Mesendoderm (in vitro differentiated cells): ENCODE measurements at regions not wholly inside any gene's neighbourhood (a gene's known extent, or its start where the extent isn't known, plus 50 kb on each side); places are given as distances from the start of the nearest gene placed in this dataset.

Experiments
- DNase-seq: peaks from one replicate; pipeline ENCODE4 v3.0.0; 2013
- H2AK5ac ChIP-seq: 2 replicates; pipeline ENCODE4 v1.6.1; 2013; ENCODE audit warnings: low read length, inconsistent platforms
- H2BK120ac ChIP-seq: 2 replicates; pipeline ENCODE4 v1.6.1; 2013; ENCODE audit warnings: low read depth, mild to moderate bottlenecking, low read length, moderate library complexity, mixed read lengths
- H2BK15ac ChIP-seq: replicated peaks from 2 replicates; pipeline ENCODE4 v1.6.1; 2013; ENCODE audit warnings: low read depth, mild to moderate bottlenecking, moderate library complexity
- H2BK5ac ChIP-seq: 2 replicates; pipeline ENCODE4 v1.6.1; 2013; ENCODE audit warnings: low read length, inconsistent platforms
- H3K18ac ChIP-seq: 2 replicates; pipeline ENCODE4 v1.6.1; 2013; ENCODE audit warnings: mild to moderate bottlenecking, low read length, mixed read lengths
- H3K23ac ChIP-seq: one replicate; pipeline ENCODE4 v1.6.1; 2013; ENCODE audit warnings: low read length
- H3K27ac ChIP-seq: 2 replicates; pipeline ENCODE4 v1.5.1; 2013; ENCODE audit warnings: low read depth, mild to moderate bottlenecking, inconsistent platforms, low read length, moderate library complexity
- H3K27me3 ChIP-seq: 2 replicates; pipeline ENCODE4 v1.6.1; 2013; ENCODE audit warnings: low read length, control low read depth, mild to moderate bottlenecking, inconsistent platforms; ENCODE audit not compliant: insufficient read depth, poor library complexity
- H3K36me3 ChIP-seq: 2 replicates; pipeline ENCODE4 v1.6.1; 2013; ENCODE audit warnings: low read length, inconsistent platforms; ENCODE audit not compliant: control insufficient read depth, insufficient read depth
- H3K4ac ChIP-seq: one replicate; pipeline ENCODE4 v1.6.1; 2013; ENCODE audit warnings: low read depth, mild to moderate bottlenecking, low read length, moderate library complexity
- H3K4me1 ChIP-seq: 2 replicates; pipeline ENCODE4 v1.6.1; 2013; ENCODE audit warnings: low read depth, low read length, inconsistent platforms; ENCODE audit not compliant: control insufficient read depth
- H3K4me2 ChIP-seq: 2 replicates; pipeline ENCODE4 v1.6.1; 2013; ENCODE audit warnings: low read length
- H3K4me3 ChIP-seq: 2 replicates; pipeline ENCODE4 v1.5.1; 2013; ENCODE audit warnings: mild to moderate bottlenecking, low read length
- H3K56ac ChIP-seq: one replicate; pipeline ENCODE4 v1.6.1; 2013; ENCODE audit warnings: low read length
- H3K79me1 ChIP-seq: 2 replicates; pipeline ENCODE4 v1.6.1; 2013; ENCODE audit warnings: low read length, inconsistent platforms
- H3K79me2 ChIP-seq: 2 replicates; pipeline ENCODE4 v1.6.1; 2013; ENCODE audit warnings: mild to moderate bottlenecking, low read length; ENCODE audit not compliant: control insufficient read depth, insufficient read depth
- H3K9ac ChIP-seq: 2 replicates; pipeline ENCODE4 v1.6.1; 2013; ENCODE audit warnings: low read length, inconsistent platforms
- H4K5ac ChIP-seq: one replicate; pipeline ENCODE4 v1.6.1; 2013; ENCODE audit warnings: low read length
- H4K8ac ChIP-seq: one replicate; pipeline ENCODE4 v1.6.1; 2013; ENCODE audit warnings: low read depth, mild to moderate bottlenecking, control low read depth, low read length, moderate library complexity
- WGBS: extraction: QIAGEN DNeasy Blood & Tissue Kit; methylation state at CpG from one replicate; pipeline ENCODE4 v1.1.7; 2013; ENCODE audit warnings: low lambda C conversion rate, missing lambda C conversion rate; ENCODE audit not compliant: insufficient coverage; ENCODE audit errors: extremely low coverage; 5-methylcytosine and 5-hydroxymethylcytosine counted together

DNA sequence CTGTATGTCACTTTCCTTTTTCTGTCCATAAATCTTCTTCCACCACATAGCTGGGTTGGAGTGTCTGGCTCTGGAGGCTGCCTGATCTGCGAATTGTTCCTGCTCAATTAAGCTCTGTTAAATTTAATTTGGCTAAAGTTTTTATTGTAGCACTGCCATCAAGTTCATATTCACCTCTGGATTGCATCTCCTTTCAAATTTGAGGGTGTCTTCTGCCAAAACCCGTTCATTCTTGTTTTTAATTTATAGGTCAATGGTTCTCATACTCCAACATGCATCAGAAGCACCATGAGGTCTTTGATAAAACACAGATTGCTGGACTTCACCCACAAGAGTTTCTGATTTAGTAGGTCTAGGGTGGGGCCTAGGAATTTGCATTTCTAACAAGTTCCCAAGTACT is 276.5 kb upstream of the NECTIN3 start:
- DNase-seq: no peak

DNA sequence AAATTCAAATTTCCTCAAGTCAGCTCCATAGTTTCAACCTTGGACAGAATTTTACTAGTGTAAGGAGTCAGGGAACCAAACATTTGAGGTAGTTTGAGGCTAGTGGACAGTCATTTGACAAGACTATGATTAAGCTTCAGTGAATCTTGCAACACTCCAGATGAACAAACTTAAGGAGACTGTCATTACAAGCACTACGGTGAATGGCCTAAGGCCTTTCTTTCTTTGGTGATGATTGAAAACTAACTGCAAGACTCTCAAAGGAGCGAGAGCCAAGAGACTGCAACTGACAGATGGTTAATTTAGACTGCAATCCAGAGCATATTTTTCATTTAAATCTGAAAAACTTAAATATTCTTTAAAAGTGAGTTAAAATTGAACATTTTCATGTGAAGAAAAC is 272.3 kb upstream of the NECTIN3 start:
- no peak overlapping the region for H3K56ac ChIP-seq

More for the DNA sequence above, 276.5 kb upstream of the NECTIN3 start:
- Histone ChIP-seq H3K18ac (no peak overlapping the region), H2BK5ac (no peak overlapping the region), H3K4me1 (no peaks in the 10 kb centered on the region), H3K23ac (no peak overlapping the region), H3K4me3 (no peak overlapping the region), H3K36me3 (no peaks in the 10 kb centered on the region), H3K4ac (no peak overlapping the region), H3K9ac (no peak overlapping the region), H4K5ac (no peak overlapping the region), H3K27me3 (no peaks in the 10 kb centered on the region), H3K79me1 (no peaks in the 10 kb centered on the region), H4K8ac (no peak overlapping the region), H3K27ac (no peak overlapping the region), H3K79me2 (no peaks in the 10 kb centered on the region), H2AK5ac (no peak overlapping the region), H3K4me2 (no peak overlapping the region), H3K56ac (no peak overlapping the region), H2BK15ac (no peak overlapping the region), H2BK120ac (no peak overlapping the region)
- WGBS: no CpG with 5 or more reads among the region's 2 CpGs

DNA sequence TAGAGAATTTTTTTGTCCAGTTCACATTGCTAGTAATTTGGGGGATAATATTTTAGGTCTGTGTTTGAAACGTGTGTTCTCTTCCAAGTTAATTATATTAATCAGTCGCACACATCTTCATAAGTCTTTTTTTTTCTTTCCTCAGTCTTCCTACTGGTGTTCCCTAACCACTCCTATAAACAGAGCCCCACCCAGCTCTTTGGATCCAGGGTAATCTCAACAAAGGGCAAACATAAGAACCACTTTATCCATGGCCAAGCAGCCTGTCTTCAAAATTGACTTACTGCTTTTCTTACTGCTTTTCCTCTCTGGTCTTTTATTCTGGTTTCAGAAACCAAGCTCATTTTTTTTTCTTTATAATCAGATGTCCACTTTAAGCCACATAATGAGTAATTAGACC is 266.8 kb upstream of the NECTIN3 start:
- DNase-seq: no peak
- Histone ChIP-seq H3K79me2 (no peaks in the 10 kb centered on the region), H3K36me3 (no peaks in the 10 kb centered on the region), H3K27ac (no peak overlapping the region), H2BK120ac (no peak overlapping the region), H3K56ac (no peak overlapping the region), H3K79me1 (no peaks in the 10 kb centered on the region), H3K4ac (no peak overlapping the region), H4K8ac (no peak overlapping the region), H3K18ac (no peak overlapping the region), H2AK5ac (no peak overlapping the region), H3K27me3 (no peaks in the 10 kb centered on the region), H3K23ac (no peak overlapping the region), H3K4me1 (no peaks in the 10 kb centered on the region), H2BK5ac (no peak overlapping the region), H3K4me3 (no peak overlapping the region), H3K4me2 (no peak overlapping the region), H4K5ac (no peak overlapping the region), H3K9ac (no peak overlapping the region), H2BK15ac (no peak overlapping the region)
- no CpG with 5 or more reads among the region's 2 CpGs for WGBS

More for the DNA sequence above, 272.3 kb upstream of the NECTIN3 start:
- Histone ChIP-seq H3K27me3 (no peaks in the 10 kb centered on the region), H3K9ac (no peak overlapping the region), H3K4me3 (no peak overlapping the region), H2AK5ac (no peak overlapping the region), H2BK5ac (no peak overlapping the region), H3K4me2 (no peak overlapping the region), H2BK120ac (no peak overlapping the region), H4K5ac (no peak overlapping the region), H3K79me1 (no peaks in the 10 kb centered on the region), H3K36me3 (no peaks in the 10 kb centered on the region), H4K8ac (no peak overlapping the region), H2BK15ac (no peak overlapping the region), H3K27ac (no peak overlapping the region), H3K4me1 (no peaks in the 10 kb centered on the region), H3K23ac (no peak overlapping the region), H3K18ac (no peak overlapping the region), H3K79me2 (no peaks in the 10 kb centered on the region), H3K4ac (no peak overlapping the region)
- WGBS: no CpG with 5 or more reads among the region's 2 CpGs
- no peak for DNase-seq

DNA sequence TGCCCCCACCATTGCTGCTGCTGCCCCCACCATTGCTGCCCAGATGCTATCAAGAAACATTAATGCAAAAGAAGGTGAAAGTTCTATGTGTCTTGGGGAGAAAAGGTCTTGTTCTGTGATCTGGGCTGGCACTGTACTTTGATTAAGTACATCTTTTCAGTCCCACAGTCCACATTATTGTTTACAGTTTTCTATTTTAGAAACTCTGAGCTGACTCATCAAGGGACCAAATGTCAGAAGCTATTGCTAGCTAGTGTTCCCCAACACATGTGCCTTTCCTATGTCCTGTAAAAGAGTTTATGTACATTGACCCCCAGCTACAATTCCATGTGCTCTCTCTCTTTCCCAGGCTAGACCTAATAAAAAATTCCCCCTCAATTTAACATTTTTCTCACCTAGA is 264.7 kb upstream of the NECTIN3 start:
- Histone ChIP-seq H3K79me2 (no peaks in the 10 kb centered on the region), H2AK5ac (no peak overlapping the region), H2BK120ac (no peak overlapping the region), H3K36me3 (no peaks in the 10 kb centered on the region), H3K27ac (no peak overlapping the region), H2BK15ac (no peak overlapping the region), H3K4me3 (no peak overlapping the region), H3K79me1 (no peaks in the 10 kb centered on the region), H3K27me3 (no peaks in the 10 kb centered on the region), H3K4ac (no peak overlapping the region), H4K8ac (no peak overlapping the region), H3K56ac (no peak overlapping the region), H3K23ac (no peak overlapping the region), H3K4me2 (no peak overlapping the region), H3K18ac (no peak overlapping the region), H4K5ac (no peak overlapping the region), H3K9ac (no peak overlapping the region), H3K4me1 (no peaks in the 10 kb centered on the region), H2BK5ac (no peak overlapping the region)
- DNase-seq: no peak

DNA sequence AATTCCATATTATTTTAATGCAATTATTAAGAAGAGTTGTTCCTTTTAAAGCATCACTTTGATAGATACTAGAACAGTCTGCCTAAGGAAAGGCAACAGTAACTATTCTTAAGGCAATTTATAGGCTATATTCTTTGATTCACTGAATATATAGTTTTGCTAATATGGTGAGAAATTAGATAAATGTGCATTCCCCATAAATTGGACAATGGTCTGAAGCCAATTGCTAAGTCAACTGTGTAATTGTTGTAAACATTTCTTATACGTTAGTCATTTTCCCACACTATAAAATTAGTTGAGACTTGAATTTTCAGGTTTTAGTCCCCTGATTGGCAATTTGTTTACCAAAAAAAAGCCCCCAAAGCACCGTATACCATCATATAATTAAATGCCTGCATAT is 263.0 kb upstream of the NECTIN3 start:
- H3K27me3 ChIP-seq: no peaks in the 10 kb centered on the region
- no CpG with 5 or more reads among the region's 2 CpGs for WGBS
- DNase-seq: no peak

DNA sequence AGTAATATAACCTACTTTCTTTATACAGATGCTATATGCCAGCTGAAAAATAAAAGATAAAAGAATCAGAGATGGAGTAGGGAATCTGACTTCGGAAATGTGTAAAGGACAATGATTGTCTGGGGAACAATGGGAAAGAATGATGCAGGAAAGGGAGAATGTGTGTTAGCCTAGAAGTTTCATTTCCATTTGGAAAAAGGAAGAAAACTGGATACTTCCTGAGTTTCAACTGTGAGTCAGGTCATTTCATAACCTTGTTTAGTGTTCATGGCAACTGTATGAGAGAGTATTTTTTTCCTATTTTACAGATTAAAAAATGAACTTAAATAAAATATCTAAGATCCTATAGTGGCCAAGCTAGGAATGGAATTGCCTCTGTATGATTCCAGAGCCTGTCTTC is 261.3 kb upstream of the NECTIN3 start:
- H4K8ac ChIP-seq: no peak overlapping the region
- no peak overlapping the region for H3K4me3 ChIP-seq
- no peak overlapping the region for H3K56ac ChIP-seq
- H2BK120ac ChIP-seq: no peak overlapping the region
- no peaks in the 10 kb centered on the region for H3K27me3 ChIP-seq
- no peak for DNase-seq
- H3K18ac ChIP-seq: no peak overlapping the region
- no peak overlapping the region for H2BK5ac ChIP-seq
- H3K9ac ChIP-seq: no peak overlapping the region
- no peak overlapping the region for H4K5ac ChIP-seq
- H2AK5ac ChIP-seq: no peak overlapping the region
- no peaks in the 10 kb centered on the region for H3K79me1 ChIP-seq
- no peak overlapping the region for H3K4ac ChIP-seq
- H3K23ac ChIP-seq: no peak overlapping the region
- H2BK15ac ChIP-seq: no peak overlapping the region
- no peak overlapping the region for H3K4me2 ChIP-seq
- H3K36me3 ChIP-seq: no peaks in the 10 kb centered on the region
- H3K4me1 ChIP-seq: no peaks in the 10 kb centered on the region
- H3K27ac ChIP-seq: no peak overlapping the region
- no peaks in the 10 kb centered on the region for H3K79me2 ChIP-seq
- WGBS: no CpG with 5 or more reads among the region's 1 CpG

More for the DNA sequence above, 263.0 kb upstream of the NECTIN3 start:
- no peak overlapping the region for H4K5ac ChIP-seq
- no peak overlapping the region for H2BK15ac ChIP-seq
- H2BK5ac ChIP-seq: no peak overlapping the region
- no peak overlapping the region for H3K27ac ChIP-seq
- H3K4me2 ChIP-seq: no peak overlapping the region
- H3K4ac ChIP-seq: no peak overlapping the region
- no peak overlapping the region for H2AK5ac ChIP-seq
- no peaks in the 10 kb centered on the region for H3K4me1 ChIP-seq
- no peaks in the 10 kb centered on the region for H3K79me1 ChIP-seq
- no peak overlapping the region for H3K18ac ChIP-seq
- no peak overlapping the region for H2BK120ac ChIP-seq
- H3K79me2 ChIP-seq: no peaks in the 10 kb centered on the region
- no peak overlapping the region for H4K8ac ChIP-seq
- H3K36me3 ChIP-seq: no peaks in the 10 kb centered on the region
- H3K23ac ChIP-seq: no peak overlapping the region
- no peak overlapping the region for H3K4me3 ChIP-seq
- H3K9ac ChIP-seq: no peak overlapping the region
- H3K56ac ChIP-seq: no peak overlapping the region
